ENCODE measurements at regions not wholly inside any gene's neighbourhood (a gene's known extent, or its start where the extent isn't known, plus 50 kb on each side); places are given as distances from the start of the nearest gene placed in this dataset.

- no peak for DNase-seq
- TF ChIP-seq, protein P1, sequence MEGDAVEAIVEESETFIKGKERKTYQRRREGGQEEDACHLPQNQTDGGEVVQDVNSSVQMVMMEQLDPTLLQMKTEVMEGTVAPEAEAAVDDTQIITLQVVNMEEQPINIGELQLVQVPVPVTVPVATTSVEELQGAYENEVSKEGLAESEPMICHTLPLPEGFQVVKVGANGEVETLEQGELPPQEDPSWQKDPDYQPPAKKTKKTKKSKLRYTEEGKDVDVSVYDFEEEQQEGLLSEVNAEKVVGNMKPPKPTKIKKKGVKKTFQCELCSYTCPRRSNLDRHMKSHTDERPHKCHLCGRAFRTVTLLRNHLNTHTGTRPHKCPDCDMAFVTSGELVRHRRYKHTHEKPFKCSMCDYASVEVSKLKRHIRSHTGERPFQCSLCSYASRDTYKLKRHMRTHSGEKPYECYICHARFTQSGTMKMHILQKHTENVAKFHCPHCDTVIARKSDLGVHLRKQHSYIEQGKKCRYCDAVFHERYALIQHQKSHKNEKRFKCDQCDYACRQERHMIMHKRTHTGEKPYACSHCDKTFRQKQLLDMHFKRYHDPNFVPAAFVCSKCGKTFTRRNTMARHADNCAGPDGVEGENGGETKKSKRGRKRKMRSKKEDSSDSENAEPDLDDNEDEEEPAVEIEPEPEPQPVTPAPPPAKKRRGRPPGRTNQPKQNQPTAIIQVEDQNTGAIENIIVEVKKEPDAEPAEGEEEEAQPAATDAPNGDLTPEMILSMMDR (IDR thresholded peaks at IDR 0.05): no peak
- H3K9me3 ChIP-seq (ENCODE audit: control insufficient read depth in 1 of 2, insufficient read depth in 1 of 2, low read length in 2 of 2): no peaks in the 10 kb centered on the region
- intact Hi-C loops (cut with DNase I, micrococcal nuclease): no loop called here
- Mint-ChIP-seq H3K27ac (no peak overlapping the region), H3K4me3 (no peak overlapping the region), H3K27me3 (no peaks in the 10 kb centered on the region), H3K4me1 (ENCODE audit: low read depth) (no peaks in the 10 kb centered on the region), H3K9me3 (no peaks in the 10 kb centered on the region), H3K36me3 (ENCODE audit: low read depth) (no peaks in the 10 kb centered on the region)
- H3K27ac ChIP-seq (ENCODE audit: low read depth in 1 of 2, low read length in 2 of 2): no peak overlapping the region
- no peaks in the 10 kb centered on the region for H3K36me3 ChIP-seq (ENCODE audit: insufficient read depth, low read length)
- no peak for ATAC-seq (ENCODE audit: poor library complexity)
- ChIA-PET POLR2A (no interaction called here), CTCF (no interaction called here)
- H3K27me3 ChIP-seq (ENCODE audit: control insufficient read depth in 1 of 2, insufficient read depth in 2 of 2, low read length in 2 of 2): no peaks in the 10 kb centered on the region
- H3K4me3 ChIP-seq (ENCODE audit: low read length): no peak overlapping the region
- H3K4me1 ChIP-seq (ENCODE audit: insufficient read depth, low read length): no peaks in the 10 kb centered on the region
Observed at GRCh38 chr16:79679334-79679733, 78.8 kb upstream of the MAF start.

GRCh38 chr16:79677799-79678530 is 77.4 kb upstream of the MAF start:
- Histone ChIP-seq H3K36me3 (ENCODE audit: insufficient read depth, low read length) (no peaks in the 10 kb centered on the region), H3K9me3 (ENCODE audit: control insufficient read depth in 1 of 2, insufficient read depth in 1 of 2, low read length in 2 of 2) (no peaks in the 10 kb centered on the region), H3K4me3 (ENCODE audit: low read length) (no peak overlapping the region), H3K27ac (ENCODE audit: low read depth in 1 of 2, low read length in 2 of 2) (no peak overlapping the region), H3K4me1 (ENCODE audit: insufficient read depth, low read length) (no peaks in the 10 kb centered on the region), H3K27me3 (ENCODE audit: control insufficient read depth in 1 of 2, insufficient read depth in 2 of 2, low read length in 2 of 2) (no peaks in the 10 kb centered on the region)
- Mint-ChIP-seq H3K4me1 (ENCODE audit: low read depth) (no peaks in the 10 kb centered on the region), H3K27ac (no peak overlapping the region), H3K4me3 (no peak overlapping the region), H3K9me3 (no peaks in the 10 kb centered on the region), H3K27me3 (no peaks in the 10 kb centered on the region), H3K36me3 (ENCODE audit: low read depth) (no peaks in the 10 kb centered on the region)
- ATAC-seq (ENCODE audit: poor library complexity): no peak
- CTCF ChIA-PET: interaction anchor here (0.6 kb wide), 1 partner anchor 806 kb away, joined by 3 read pairs; no protein-coding TSS in a partner anchor
- intact Hi-C loops (cut with DNase I, micrococcal nuclease): no loop called here
- POLR2A ChIA-PET: no interaction called here
- TF ChIP-seq, protein P1 (IDR thresholded peaks at IDR 0.05): no peak
- no peak for DNase-seq

- Mint-ChIP-seq H3K9me3 (no peaks in the 10 kb centered on the region), H3K36me3 (ENCODE audit: low read depth) (no peaks in the 10 kb centered on the region), H3K4me1 (ENCODE audit: low read depth) (no peaks in the 10 kb centered on the region), H3K27ac (no peak overlapping the region), H3K27me3 (no peaks in the 10 kb centered on the region), H3K4me3 (no peak overlapping the region)
- CTCF ChIA-PET: no interaction called here
- Histone ChIP-seq H3K36me3 (ENCODE audit: insufficient read depth, low read length) (no peaks in the 10 kb centered on the region), H3K27me3 (ENCODE audit: control insufficient read depth in 1 of 2, insufficient read depth in 2 of 2, low read length in 2 of 2) (no peaks in the 10 kb centered on the region), H3K27ac (ENCODE audit: low read depth in 1 of 2, low read length in 2 of 2) (no peak overlapping the region), H3K4me3 (ENCODE audit: low read length) (no peak overlapping the region), H3K4me1 (ENCODE audit: insufficient read depth, low read length) (no peaks in the 10 kb centered on the region), H3K9me3 (ENCODE audit: control insufficient read depth in 1 of 2, insufficient read depth in 1 of 2, low read length in 2 of 2) (no peaks in the 10 kb centered on the region)
- POLR2A ChIA-PET: no interaction called here
- ATAC-seq (ENCODE audit: poor library complexity) (no peak), DNase-seq (no peak)
- TF ChIP-seq, protein P1 (IDR thresholded peaks at IDR 0.05): no peak
- intact Hi-C loops (cut with DNase I, micrococcal nuclease): no loop called here
Observed at GRCh38 chr16:79673635-79674034, 73.1 kb upstream of the MAF start.

All from CD4-positive, alpha-beta T cell (primary cell).